HG03565 (cell line): ENCODE measurements at regions not wholly inside any gene's neighbourhood (a gene's known extent, or its start where the extent isn't known, plus 50 kb on each side); places are given as distances from the start of the nearest gene placed in this dataset.
"Not testable (repeated sequence)": the region's sequence is repeated elsewhere in the genome, so short reads cannot be mapped to it uniquely, and the experiment has no call there.

ENCODE experiments used
- ATAC-seq: cut with Tn5 transposase; IDR thresholded peaks from one replicate; pipeline ENCODE4 v1.9.1; 2021; ENCODE audit warnings: mild to moderate bottlenecking, moderate library complexity; ENCODE audit not compliant: unreplicated experiment

- not testable (repeated sequence) for ATAC-seq
Measured at GRCh38 chr14:30473846-30474696, 84.9 kb upstream of the G2E3 start.

- ATAC-seq, result no peak
Measured at GRCh38 chr14:30482276-30482675, 76.7 kb upstream of the G2E3 start.

GRCh38 chr14:30484201-30484600, 74.8 kb upstream of the G2E3 start:
- no peak for ATAC-seq

GRCh38 chr14:30484976-30485375, 74.0 kb upstream of the G2E3 start:
- ATAC-seq, result no peak

- ATAC-seq, result no peak
Measured at GRCh38 chr14:30496852-30497251, 62.1 kb upstream of the G2E3 start.

- ATAC-seq, result no peak
Measured at GRCh38 chr14:30499358-30499757, 59.6 kb upstream of the G2E3 start.

- ATAC-seq, result no peak
Measured at GRCh38 chr14:30500222-30500621, 58.7 kb upstream of the G2E3 start.

- no peak for ATAC-seq
Measured at GRCh38 chr14:30507209-30507608, 51.7 kb upstream of the G2E3 start.
